Mesendoderm (in vitro differentiated cells): ENCODE measurements at regions not wholly inside any gene's neighbourhood (a gene's known extent, or its start where the extent isn't known, plus 50 kb on each side); places are given as distances from the start of the nearest gene placed in this dataset.

Experiments used
- DNase-seq: peaks from one replicate; pipeline ENCODE4 v3.0.0; 2013
- H2AK5ac ChIP-seq: 2 replicates; pipeline ENCODE4 v1.6.1; 2013; ENCODE audit warnings: low read length, inconsistent platforms
- H2BK120ac ChIP-seq: 2 replicates; pipeline ENCODE4 v1.6.1; 2013; ENCODE audit warnings: low read depth, mild to moderate bottlenecking, low read length, moderate library complexity, mixed read lengths
- H2BK15ac ChIP-seq: replicated peaks from 2 replicates; pipeline ENCODE4 v1.6.1; 2013; ENCODE audit warnings: low read depth, mild to moderate bottlenecking, moderate library complexity
- H2BK5ac ChIP-seq: 2 replicates; pipeline ENCODE4 v1.6.1; 2013; ENCODE audit warnings: low read length, inconsistent platforms
- H3K18ac ChIP-seq: 2 replicates; pipeline ENCODE4 v1.6.1; 2013; ENCODE audit warnings: mild to moderate bottlenecking, low read length, mixed read lengths
- H3K23ac ChIP-seq: one replicate; pipeline ENCODE4 v1.6.1; 2013; ENCODE audit warnings: low read length
- H3K27ac ChIP-seq: 2 replicates; pipeline ENCODE4 v1.5.1; 2013; ENCODE audit warnings: low read depth, mild to moderate bottlenecking, inconsistent platforms, low read length, moderate library complexity
- H3K27me3 ChIP-seq: 2 replicates; pipeline ENCODE4 v1.6.1; 2013; ENCODE audit warnings: low read length, control low read depth, mild to moderate bottlenecking, inconsistent platforms; ENCODE audit not compliant: insufficient read depth, poor library complexity
- H3K36me3 ChIP-seq: 2 replicates; pipeline ENCODE4 v1.6.1; 2013; ENCODE audit warnings: low read length, inconsistent platforms; ENCODE audit not compliant: control insufficient read depth, insufficient read depth
- H3K4ac ChIP-seq: one replicate; pipeline ENCODE4 v1.6.1; 2013; ENCODE audit warnings: low read depth, mild to moderate bottlenecking, low read length, moderate library complexity
- H3K4me1 ChIP-seq: 2 replicates; pipeline ENCODE4 v1.6.1; 2013; ENCODE audit warnings: low read depth, low read length, inconsistent platforms; ENCODE audit not compliant: control insufficient read depth
- H3K4me2 ChIP-seq: 2 replicates; pipeline ENCODE4 v1.6.1; 2013; ENCODE audit warnings: low read length
- H3K4me3 ChIP-seq: 2 replicates; pipeline ENCODE4 v1.5.1; 2013; ENCODE audit warnings: mild to moderate bottlenecking, low read length
- H3K56ac ChIP-seq: one replicate; pipeline ENCODE4 v1.6.1; 2013; ENCODE audit warnings: low read length
- H3K79me1 ChIP-seq: 2 replicates; pipeline ENCODE4 v1.6.1; 2013; ENCODE audit warnings: low read length, inconsistent platforms
- H3K79me2 ChIP-seq: 2 replicates; pipeline ENCODE4 v1.6.1; 2013; ENCODE audit warnings: mild to moderate bottlenecking, low read length; ENCODE audit not compliant: control insufficient read depth, insufficient read depth
- H3K9ac ChIP-seq: 2 replicates; pipeline ENCODE4 v1.6.1; 2013; ENCODE audit warnings: low read length, inconsistent platforms
- H4K5ac ChIP-seq: one replicate; pipeline ENCODE4 v1.6.1; 2013; ENCODE audit warnings: low read length
- H4K8ac ChIP-seq: one replicate; pipeline ENCODE4 v1.6.1; 2013; ENCODE audit warnings: low read depth, mild to moderate bottlenecking, control low read depth, low read length, moderate library complexity
- WGBS: extraction: QIAGEN DNeasy Blood & Tissue Kit; methylation state at CpG from one replicate; pipeline ENCODE4 v1.1.7; 2013; ENCODE audit warnings: low lambda C conversion rate, missing lambda C conversion rate; ENCODE audit not compliant: insufficient coverage; ENCODE audit errors: extremely low coverage; 5-methylcytosine and 5-hydroxymethylcytosine counted together

GRCh38 chr15:62348118-62348517 is 183.0 kb upstream of the C2CD4B start:
- DNase-seq: no peak

GRCh38 chr15:62348623-62349022 is 183.5 kb upstream of the C2CD4B start:
- Histone ChIP-seq H3K4me3 (no peak overlapping the region), H3K36me3 (no peaks in the 10 kb centered on the region), H3K79me2 (no peaks in the 10 kb centered on the region), H2AK5ac (no peak overlapping the region), H2BK15ac (no peak overlapping the region), H3K23ac (no peak overlapping the region), H3K79me1 (no peaks in the 10 kb centered on the region), H3K9ac (no peak overlapping the region), H3K4ac (no peak overlapping the region), H2BK120ac (no peak overlapping the region), H3K4me1 (no peaks in the 10 kb centered on the region), H3K27me3 (no peaks in the 10 kb centered on the region), H2BK5ac (no peak overlapping the region), H3K56ac (no peak overlapping the region), H3K27ac (no peak overlapping the region), H3K4me2 (no peak overlapping the region), H4K8ac (no peak overlapping the region), H4K5ac (no peak overlapping the region), H3K18ac (no peak overlapping the region)
- WGBS: no CpG with 5 or more reads among the region's 3 CpGs
- DNase-seq: no peak

More at GRCh38 chr15:62348118-62348517, 183.0 kb upstream of the C2CD4B start:
- Histone ChIP-seq H3K18ac (no peak overlapping the region), H3K23ac (no peak overlapping the region), H3K79me2 (no peaks in the 10 kb centered on the region), H3K27me3 (no peaks in the 10 kb centered on the region), H3K36me3 (no peaks in the 10 kb centered on the region), H2AK5ac (no peak overlapping the region), H3K4me3 (no peak overlapping the region), H3K56ac (no peak overlapping the region), H4K5ac (no peak overlapping the region), H2BK120ac (no peak overlapping the region), H3K4me1 (no peaks in the 10 kb centered on the region), H2BK15ac (no peak overlapping the region), H2BK5ac (no peak overlapping the region), H3K27ac (no peak overlapping the region), H3K9ac (no peak overlapping the region), H3K4ac (no peak overlapping the region), H3K4me2 (no peak overlapping the region), H3K79me1 (no peaks in the 10 kb centered on the region), H4K8ac (no peak overlapping the region)
- WGBS: no CpG with 5 or more reads among the region's 3 CpGs

- Histone ChIP-seq H2BK5ac (no peak overlapping the region), H2BK120ac (no peak overlapping the region), H3K4me3 (no peak overlapping the region), H3K23ac (no peak overlapping the region), H4K8ac (no peak overlapping the region), H3K4ac (no peak overlapping the region), H2BK15ac (no peak overlapping the region), H3K9ac (no peak overlapping the region), H3K79me1 (no peaks in the 10 kb centered on the region), H3K18ac (no peak overlapping the region), H3K79me2 (no peaks in the 10 kb centered on the region), H3K56ac (no peak overlapping the region), H3K27ac (no peak overlapping the region), H3K36me3 (no peaks in the 10 kb centered on the region), H3K4me2 (no peak overlapping the region), H4K5ac (no peak overlapping the region), H3K27me3 (no peaks in the 10 kb centered on the region), H3K4me1 (no peaks in the 10 kb centered on the region), H2AK5ac (no peak overlapping the region)
- no CpG with 5 or more reads among the region's 3 CpGs for WGBS
- no peak for DNase-seq
These were observed 187.7 kb upstream of the C2CD4B start for GRCh38 chr15:62352817-62353216.

DNA sequence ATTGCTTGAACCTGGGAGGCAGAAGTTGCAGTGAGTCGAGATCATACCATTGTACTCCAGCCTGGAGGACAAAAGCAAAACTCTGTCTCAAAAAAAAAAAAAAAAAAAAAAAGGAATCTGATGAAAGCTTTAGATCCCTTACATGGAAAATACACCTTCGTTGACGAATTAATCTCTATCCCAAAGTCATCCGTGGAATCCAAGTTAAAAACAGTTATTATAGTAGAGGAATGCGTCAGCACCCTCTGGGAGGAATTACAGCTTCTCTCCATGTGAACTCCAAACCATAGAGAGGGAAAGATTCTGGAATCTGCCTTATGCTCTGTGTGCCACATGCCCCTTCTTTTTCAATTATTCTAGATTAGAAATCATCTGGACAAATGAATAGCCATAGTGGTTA is 192.3 kb upstream of the C2CD4B start:
- Histone ChIP-seq H3K23ac (no peak overlapping the region), H3K27ac (no peak overlapping the region), H4K5ac (no peak overlapping the region), H3K27me3 (no peaks in the 10 kb centered on the region), H2BK120ac (no peak overlapping the region), H3K4ac (no peak overlapping the region), H3K9ac (no peak overlapping the region), H3K4me1 (no peaks in the 10 kb centered on the region), H2AK5ac (no peak overlapping the region), H2BK15ac (no peak overlapping the region), H3K4me2 (no peak overlapping the region), H4K8ac (no peak overlapping the region), H3K36me3 (no peaks in the 10 kb centered on the region), H3K56ac (no peak overlapping the region), H3K79me1 (no peaks in the 10 kb centered on the region), H3K4me3 (no peak overlapping the region), H3K18ac (no peak overlapping the region), H3K79me2 (no peaks in the 10 kb centered on the region), H2BK5ac (no peak overlapping the region)
- DNase-seq: no peak
- WGBS: no CpG with 5 or more reads among the region's 5 CpGs

- Histone ChIP-seq H3K56ac (no peak overlapping the region), H3K9ac (no peak overlapping the region), H3K27ac (no peak overlapping the region), H3K4me3 (no peak overlapping the region), H2BK120ac (no peak overlapping the region), H2BK15ac (no peak overlapping the region), H4K8ac (no peak overlapping the region), H3K36me3 (no peaks in the 10 kb centered on the region), H3K27me3 (no peaks in the 10 kb centered on the region), H3K79me1 (no peaks in the 10 kb centered on the region), H3K4me2 (no peak overlapping the region), H3K18ac (no peak overlapping the region), H3K4ac (no peak overlapping the region), H3K23ac (no peak overlapping the region), H2AK5ac (no peak overlapping the region), H3K4me1 (no peaks in the 10 kb centered on the region), H3K79me2 (no peaks in the 10 kb centered on the region), H2BK5ac (no peak overlapping the region), H4K5ac (no peak overlapping the region)
- DNase-seq: no peak
- WGBS: no CpG with 5 or more reads among the region's 3 CpGs
These were observed 194.3 kb upstream of the C2CD4B start for GRCh38 chr15:62359416-62359815.

- no peak overlapping the region for H3K56ac ChIP-seq
These were observed 195.4 kb upstream of the C2CD4B start for GRCh38 chr15:62360332-62361097.

More at GRCh38 chr15:62360332-62361097, 195.4 kb upstream of the C2CD4B start:
- no peaks in the 10 kb centered on the region for H3K79me1 ChIP-seq
- H3K27me3 ChIP-seq: no peaks in the 10 kb centered on the region
- no peak overlapping the region for H3K27ac ChIP-seq
- H3K18ac ChIP-seq: no peak overlapping the region
- H3K23ac ChIP-seq: no peak overlapping the region
- no peak overlapping the region for H3K4ac ChIP-seq
- H2BK15ac ChIP-seq: no peak overlapping the region
- no peak overlapping the region for H2AK5ac ChIP-seq
- DNase-seq: no peak
- H3K4me1 ChIP-seq: no peaks in the 10 kb centered on the region
- H2BK120ac ChIP-seq: no peak overlapping the region
- H3K4me2 ChIP-seq: no peak overlapping the region
- no peaks in the 10 kb centered on the region for H3K79me2 ChIP-seq
- no peak overlapping the region for H3K4me3 ChIP-seq
- H4K8ac ChIP-seq: no peak overlapping the region
- no peak overlapping the region for H4K5ac ChIP-seq
- WGBS: no CpG with 5 or more reads among the region's 11 CpGs
- H3K36me3 ChIP-seq: no peaks in the 10 kb centered on the region
- H3K9ac ChIP-seq: no peak overlapping the region
- no peak overlapping the region for H2BK5ac ChIP-seq
